Transverse colon (tissue), 4 donors: ENCODE measurements at regions not wholly inside any gene's neighbourhood (a gene's known extent, or its start where the extent isn't known, plus 50 kb on each side); places are given as distances from the start of the nearest gene placed in this dataset.
"Not testable (repeated sequence)": the region's sequence is repeated elsewhere in the genome, so short reads cannot be mapped to it uniquely, and the experiment has no call there.

Experiments
- DNase-seq: peaks from one replicate; pipeline ENCODE4 v3.0.0-alpha.2; 2019
- H3K27ac ChIP-seq, 4 donors: fragments of 200-600 bp; sonication (generic); 2 replicates each; pipeline ENCODE4 v1.5.1; 2016 to 2018; ENCODE audit warnings: inconsistent platforms in 4 of 4
- H3K27me3 ChIP-seq: fragments of 200-600 bp; sonication (generic); 2 replicates; pipeline ENCODE4 v1.5.1; 2017; ENCODE audit warnings: inconsistent platforms
- H3K36me3 ChIP-seq, 4 donors: fragments of 200-600 bp; sonication (generic); 2 replicates each; pipeline ENCODE4 v1.5.1; 2017 to 2019; ENCODE audit warnings: inconsistent platforms in 4 of 4
- H3K4me1 ChIP-seq, 4 donors: fragments of 200-600 bp; sonication (generic); 2 replicates each; pipeline ENCODE4 v1.5.1; 2017 to 2020; ENCODE audit warnings: inconsistent platforms in 4 of 4
- H3K4me3 ChIP-seq, 4 donors: fragments of 200-600 bp; sonication (generic); 1 replicate in 1 of 4; 2 replicates in 3 of 4; pipeline versions ENCODE4 v1.5.1 to v1.6.1; 2017 to 2019; ENCODE audit warnings: inconsistent platforms in 4 of 4
- H3K9me3 ChIP-seq, 2 donors: fragments of 200-600 bp; sonication (generic); 2 replicates each; pipeline ENCODE4 v1.5.1; 2017 to 2019; ENCODE audit warnings: inconsistent platforms in 2 of 2
- EP300 ChIP-seq: sonication (generic); formaldehyde crosslinking; IDR thresholded peaks from one replicate; pipeline ENCODE4 v1.6.1; 2017; ENCODE audit warnings: antibody characterized with exemption, low read depth
- POLR2A ChIP-seq: fragments of 450-650 bp; IDR thresholded peaks from one replicate; pipeline ENCODE4 v1.6.1; 2016; ENCODE audit warnings: antibody characterized with exemption, mild to moderate bottlenecking, moderate library complexity
- POLR2AphosphoS5 ChIP-seq, 3 donors: sonication (generic); formaldehyde crosslinking; IDR thresholded peaks; one replicate each; pipeline ENCODE4 v1.6.1; 2016; ENCODE audit warnings: antibody characterized with exemption in 3 of 3
- WGBS, 2 donors: methylation state at CpG; one replicate each; pipeline ENCODE4 v1.1.5; 2018; ENCODE audit warnings: low coverage in 1 of 2; 5-methylcytosine and 5-hydroxymethylcytosine counted together
- in situ Hi-C, 4 donors: fragments of 200-750 bp; cut with MboI; loops; one replicate each; pipeline versions ENCODE4 v1.15.0 to v1.15.1; 2017; ENCODE audit warnings: low sequenced_read_pairs in 3 of 4, low pct_ligation_motif_present in 1 of 4, low pct_unique_long_range_greater_than_20kb in 1 of 4
- intact Hi-C: fragments of 100-400 bp; cut with DNase I; formaldehyde crosslinking; loops from one replicate; pipeline ENCODE4 v1.15.1; 2023; ENCODE audit warnings: low total_unique reads
- TF ChIP-seq, protein P1 (sequence below), 5 experiments: fragments of 200-600 bp in 3 of 5; fragments of 450-650 bp in 2 of 5; sonication (generic) in 3 of 5; IDR thresholded peaks; 1 replicate in 2 of 5; 2 replicates in 3 of 5; pipeline ENCODE4 v1.5.1; 2016 to 2017; ENCODE audit warnings: antibody characterized with exemption in 5 of 5, inconsistent platforms in 3 of 5, mild to moderate bottlenecking in 2 of 5, moderate library complexity in 1 of 5

DNA sequence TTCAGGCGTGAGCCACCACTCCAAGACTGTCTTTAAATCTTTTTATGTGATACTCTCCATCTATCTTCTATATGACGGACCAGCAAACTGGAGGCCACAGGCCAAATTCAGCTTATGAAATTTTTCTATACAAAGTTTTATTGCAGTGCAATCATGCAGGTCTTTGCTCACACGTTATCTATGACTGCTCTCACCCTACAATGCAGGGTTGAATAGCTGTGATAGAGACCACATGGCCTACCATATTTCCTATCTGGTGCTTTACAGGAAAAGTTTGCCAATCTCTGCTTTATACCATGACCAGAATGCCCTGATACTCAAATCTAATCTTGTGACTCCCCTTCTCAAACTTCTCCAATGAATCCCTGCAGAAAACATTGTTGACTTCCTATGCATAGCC is 89.5 kb upstream of the ACBD5 start:
- Histone ChIP-seq H3K9me3 (no peaks in the 10 kb centered on the region), H3K27me3 (no peaks in the 10 kb centered on the region), H3K27ac (no peak overlapping the region), H3K36me3 (no peaks in the 10 kb centered on the region), H3K4me3 (no peak overlapping the region), H3K4me1 (no peaks in the 10 kb centered on the region)
- 63% methylated on average over 3 of the region's 3 CpGs; no CpG with 5 or more reads in 1 of the 2 donors for WGBS, 2 donors
- no peak for DNase-seq
- TF ChIP-seq POLR2A: no peak
- no peak for TF ChIP-seq POLR2AphosphoS5 (IDR thresholded peaks at IDR 0.05)
- TF ChIP-seq, protein P1, sequence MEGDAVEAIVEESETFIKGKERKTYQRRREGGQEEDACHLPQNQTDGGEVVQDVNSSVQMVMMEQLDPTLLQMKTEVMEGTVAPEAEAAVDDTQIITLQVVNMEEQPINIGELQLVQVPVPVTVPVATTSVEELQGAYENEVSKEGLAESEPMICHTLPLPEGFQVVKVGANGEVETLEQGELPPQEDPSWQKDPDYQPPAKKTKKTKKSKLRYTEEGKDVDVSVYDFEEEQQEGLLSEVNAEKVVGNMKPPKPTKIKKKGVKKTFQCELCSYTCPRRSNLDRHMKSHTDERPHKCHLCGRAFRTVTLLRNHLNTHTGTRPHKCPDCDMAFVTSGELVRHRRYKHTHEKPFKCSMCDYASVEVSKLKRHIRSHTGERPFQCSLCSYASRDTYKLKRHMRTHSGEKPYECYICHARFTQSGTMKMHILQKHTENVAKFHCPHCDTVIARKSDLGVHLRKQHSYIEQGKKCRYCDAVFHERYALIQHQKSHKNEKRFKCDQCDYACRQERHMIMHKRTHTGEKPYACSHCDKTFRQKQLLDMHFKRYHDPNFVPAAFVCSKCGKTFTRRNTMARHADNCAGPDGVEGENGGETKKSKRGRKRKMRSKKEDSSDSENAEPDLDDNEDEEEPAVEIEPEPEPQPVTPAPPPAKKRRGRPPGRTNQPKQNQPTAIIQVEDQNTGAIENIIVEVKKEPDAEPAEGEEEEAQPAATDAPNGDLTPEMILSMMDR (IDR thresholded peaks at IDR 0.05): no peak
- no peak for TF ChIP-seq EP300
- in situ Hi-C loops (no loop called here), intact Hi-C loops (no loop called here)

GRCh38 chr10:27328946-27329345 is 88.3 kb upstream of the ACBD5 start:
- H3K4me1 ChIP-seq: no peaks in the 10 kb centered on the region
- no peaks in the 10 kb centered on the region for H3K9me3 ChIP-seq
- H3K27ac ChIP-seq: no peak overlapping the region
- intact Hi-C loops (no loop called here), in situ Hi-C loops (loop anchor here in 1 of 4 donors (10.0 kb wide), 1 partner anchor 704 kb away; no protein-coding TSS in a partner anchor)
- no peak for TF ChIP-seq EP300
- TF ChIP-seq POLR2AphosphoS5 (IDR thresholded peaks at IDR 0.05): no peak
- no peak for TF ChIP-seq POLR2A
- TF ChIP-seq, protein P1 (IDR thresholded peaks at IDR 0.05): no peak
- WGBS, 2 donors: 90 to 100% methylated on average over 1 of the region's 1 CpG
- H3K36me3 ChIP-seq: no peaks in the 10 kb centered on the region
- H3K27me3 ChIP-seq: no peaks in the 10 kb centered on the region
- DNase-seq: no peak
- no peak overlapping the region for H3K4me3 ChIP-seq

DNA sequence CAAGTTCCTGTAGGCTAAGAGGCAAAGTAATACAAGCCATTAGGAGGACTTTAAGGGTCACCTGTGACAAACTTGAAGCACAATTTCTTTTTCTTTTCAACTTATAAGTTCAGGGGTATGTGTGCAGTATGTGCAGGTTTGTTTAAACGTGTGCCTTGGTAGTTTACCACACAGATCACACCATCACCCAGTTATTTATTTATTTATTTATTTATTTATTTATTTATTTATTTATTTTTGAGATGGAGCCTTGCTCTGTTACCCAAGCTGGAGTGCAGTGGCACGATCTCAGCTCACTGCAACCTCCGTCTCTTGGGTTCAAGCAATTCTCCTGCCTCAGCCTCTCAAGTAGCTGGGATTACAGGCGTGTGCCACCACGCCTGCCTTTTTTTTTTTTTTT is 86.2 kb upstream of the ACBD5 start:
- in situ Hi-C loops: loop anchor here in 1 of 4 donors (10.0 kb wide), 1 partner anchor 702 kb away; no protein-coding TSS in a partner anchor
- 72 to 90% methylated on average over 4 to 5 of the region's 5 CpGs for WGBS, 2 donors
- H3K4me1 ChIP-seq, H3K9me3 ChIP-seq, H3K4me3 ChIP-seq, intact Hi-C loops, DNase-seq, H3K27ac ChIP-seq, H3K36me3 ChIP-seq, H3K27me3 ChIP-seq: not testable (repeated sequence)

DNA sequence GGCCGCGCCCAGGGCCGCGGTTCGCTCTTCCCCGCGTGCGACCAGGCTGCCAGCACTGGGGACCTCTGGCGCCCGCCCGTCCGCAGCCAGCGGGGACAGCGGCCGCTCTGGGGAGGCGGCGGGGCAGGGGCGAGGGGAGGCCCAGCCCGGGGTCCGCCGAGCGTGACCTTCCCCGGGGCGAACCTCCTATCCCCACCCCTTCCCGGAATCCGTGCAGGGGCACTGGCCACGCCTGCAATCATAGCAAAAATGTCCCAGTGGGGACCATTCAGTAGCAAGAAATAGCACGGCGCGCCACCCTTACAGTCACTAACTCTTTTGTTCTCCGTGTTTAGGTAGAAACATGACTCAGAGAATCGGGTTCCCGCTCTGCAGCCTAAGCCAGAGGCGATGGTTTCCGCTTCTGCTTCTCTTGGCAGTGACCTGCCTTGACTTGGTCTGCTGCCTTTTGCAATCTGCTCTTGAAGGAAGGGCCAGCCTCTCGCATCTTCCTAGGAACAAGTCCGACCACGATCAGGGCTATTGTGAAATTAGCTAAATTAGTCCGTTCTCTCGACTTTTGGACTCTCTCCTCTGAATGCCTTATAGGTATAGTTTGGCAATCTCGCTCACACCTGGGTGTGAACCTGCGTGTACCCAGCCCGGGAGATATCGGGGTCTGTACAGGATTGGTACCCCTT is 79.3 kb upstream of the ACBD5 start:
- Histone ChIP-seq H3K4me1 (peaks cover 0 to 8% (median 2%) of the 10 kb centered on the region in 4 donors), H3K27ac (peak overlapping the region in 2 of 4 donors; percentile 24 to 25), H3K36me3 (no peaks in the 10 kb centered on the region), H3K27me3 (peaks cover 10% of the 10 kb centered on the region), H3K9me3 (no peaks in the 10 kb centered on the region), H3K4me3 (peak overlapping the region in 3 of 4 donors; percentile 5 to 45 (median 25))
- TF ChIP-seq EP300: no peak
- TF ChIP-seq POLR2AphosphoS5 (IDR thresholded peaks at IDR 0.05): no peak
- TF ChIP-seq, protein P1 (IDR thresholded peaks at IDR 0.05): no peak
- no peak for TF ChIP-seq POLR2A
- DNase-seq: peak; percentile 49
- intact Hi-C loops: no loop called here
- WGBS, 2 donors: 17 to 40% methylated on average over 9 to 28 of the region's 44 CpGs
- in situ Hi-C loops: loop anchor here in 1 of 4 donors (10.0 kb wide), 1 partner anchor 695 kb away; no protein-coding TSS in a partner anchor

- H3K9me3 ChIP-seq, H3K27ac ChIP-seq, in situ Hi-C loops, H3K36me3 ChIP-seq, DNase-seq, intact Hi-C loops, H3K27me3 ChIP-seq, H3K4me1 ChIP-seq: not testable (repeated sequence)
- peak overlapping the region in 2 of 4 donors; percentile 5 to 45 for H3K4me3 ChIP-seq
- WGBS, 2 donors: 64 to 88% methylated on average over 2 to 5 of the region's 5 CpGs
Measured at GRCh38 chr10:27319139-27319538, 78.5 kb upstream of the ACBD5 start.

- intact Hi-C loops, H3K4me3 ChIP-seq, H3K27me3 ChIP-seq, H3K27ac ChIP-seq, H3K36me3 ChIP-seq, DNase-seq, H3K9me3 ChIP-seq, in situ Hi-C loops, H3K4me1 ChIP-seq: not testable (repeated sequence)
- WGBS, 2 donors: 69 to 100% methylated on average over 1 to 2 of the region's 2 CpGs
Measured at GRCh38 chr10:27315082-27315481, 74.5 kb upstream of the ACBD5 start.

GRCh38 chr10:27313586-27313985 is 73.0 kb upstream of the ACBD5 start:
- H3K4me1 ChIP-seq, DNase-seq, in situ Hi-C loops, intact Hi-C loops, H3K27me3 ChIP-seq, H3K4me3 ChIP-seq, H3K27ac ChIP-seq, H3K36me3 ChIP-seq, H3K9me3 ChIP-seq: not testable (repeated sequence)
- WGBS, 2 donors: 33 to 75% methylated on average over 1 to 3 of the region's 3 CpGs
